PC-9 (cell line): ENCODE measurements at regions not wholly inside any gene's neighbourhood (a gene's known extent, or its start where the extent isn't known, plus 50 kb on each side); places are given as distances from the start of the nearest gene placed in this dataset.

ENCODE experiments used
- BruUV-seq: library from RNA; stranded (reverse); fragments of 400-500 nt; replicated peaks from 2 replicates; lab custom pipeline; 2021; lab: Mats Ljungman, UMichigan
- CTCF ChIA-PET: fragments of 300-600 bp; sonication (Branson Sonifier 250); formaldehyde crosslinking; loops from one replicate; lab custom pipeline; 2022; ENCODE audit warnings: antibody characterized with exemption; lab: Charles Lee
- POLR2A ChIA-PET: fragments of 300-600 bp; sonication (Branson Sonifier 250); formaldehyde crosslinking; loops from one replicate; lab custom pipeline; 2022; ENCODE audit warnings: antibody characterized with exemption; ENCODE audit not compliant: unreplicated experiment; lab: Charles Lee
- DNase-seq, 2 experiments: peaks; one replicate each; pipeline versions ENCODE4 v3.0.0 to v3.0.0-alpha.2; 2015 to 2022; ENCODE audit warnings: mixed read lengths in 1 of 2
- H2AFZ ChIP-seq: fragments of 200-600 bp; sonication (generic); 2 replicates; pipeline ENCODE4 v1.8.1; 2017; ENCODE audit warnings: antibody characterized with exemption
- H3F3A ChIP-seq: fragments of 200-600 bp; sonication (generic); 2 replicates; pipeline ENCODE4 v1.8.1; 2017; ENCODE audit warnings: antibody characterized with exemption, mild to moderate bottlenecking, low read depth; ENCODE audit not compliant: insufficient read depth
- H3K27ac ChIP-seq: fragments of 200-600 bp; sonication (generic); 2 replicates; pipeline ENCODE4 v1.6.1; 2016; ENCODE audit warnings: mixed run types
- H3K27me3 ChIP-seq: fragments of 200-600 bp; sonication (generic); 2 replicates; pipeline ENCODE4 v1.6.1; 2016; ENCODE audit warnings: low read depth, mixed run types; ENCODE audit not compliant: insufficient read depth
- H3K36me3 ChIP-seq: fragments of 200-600 bp; sonication (generic); 2 replicates; pipeline ENCODE4 v1.6.1; 2016; ENCODE audit warnings: low read depth, mixed run types
- H3K4me1 ChIP-seq: fragments of 200-600 bp; sonication (generic); replicated peaks from 2 replicates; pipeline ENCODE4 v1.6.1; 2016; ENCODE audit warnings: mixed run types; ENCODE audit not compliant: insufficient read depth
- H3K4me2 ChIP-seq: fragments of 200-600 bp; sonication (generic); 2 replicates; pipeline ENCODE4 v1.6.1; 2017; ENCODE audit warnings: mixed run types
- H3K4me3 ChIP-seq: fragments of 200-600 bp; sonication (generic); 2 replicates; pipeline ENCODE4 v1.6.1; 2016; ENCODE audit warnings: mixed run types
- H3K79me2 ChIP-seq: fragments of 200-600 bp; sonication (generic); 2 replicates; pipeline ENCODE4 v1.6.1; 2017; ENCODE audit warnings: low read depth, mixed run types
- H3K9me2 ChIP-seq: fragments of 200-600 bp; sonication (generic); 2 replicates; pipeline ENCODE4 v1.8.1; 2017; ENCODE audit warnings: mild to moderate bottlenecking; ENCODE audit not compliant: insufficient read depth
- H3K9me3 ChIP-seq: fragments of 200-600 bp; sonication (generic); 2 replicates; pipeline ENCODE4 v1.8.1; 2016; ENCODE audit warnings: low read depth; ENCODE audit not compliant: insufficient read depth
- H4K20me1 ChIP-seq: fragments of 200-600 bp; sonication (generic); 2 replicates; pipeline ENCODE4 v1.8.1; 2017; ENCODE audit not compliant: insufficient read depth
- EZH2 ChIP-seq: fragments of 200-600 bp; sonication (generic); IDR thresholded peaks from 2 replicates; pipeline ENCODE4 v1.8.0; 2017; ENCODE audit warnings: antibody characterized with exemption, low read depth
- intact Hi-C: fragments of 100-400 bp; cut with micrococcal nuclease; formaldehyde crosslinking; loops from one replicate; pipeline ENCODE4 v1.10.0; 2022; ENCODE audit not compliant: unreplicated experiment
- TF ChIP-seq, protein P1 (sequence below): fragments of 200-600 bp; sonication (generic); conservative IDR thresholded peaks from 2 replicates; pipeline ENCODE4 v1.6.1; 2017; ENCODE audit warnings: mixed run types, antibody characterized with exemption, mild to moderate bottlenecking, moderate library complexity

DNA sequence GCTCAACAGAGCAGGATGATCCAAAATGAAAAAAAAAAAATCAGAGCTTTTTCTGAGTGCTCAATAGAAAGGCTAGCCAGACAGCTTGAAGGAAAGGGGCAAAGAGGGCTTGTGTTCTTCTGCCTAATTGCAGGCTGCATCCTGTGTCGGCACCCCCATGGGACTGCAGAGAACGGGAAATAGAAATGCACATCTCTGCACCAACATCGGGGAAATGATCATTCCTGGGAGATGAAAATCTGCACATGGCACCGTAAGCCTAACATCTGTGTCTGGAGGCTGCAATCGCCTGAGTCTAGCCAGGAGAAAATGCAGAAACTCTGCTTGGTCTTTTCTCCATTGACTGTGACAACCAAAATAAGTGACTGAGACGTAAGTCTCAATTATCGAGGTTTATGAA lies 243.9 kb downstream of the ICE1 start:
- CTCF ChIA-PET, result no interaction called here
- Histone ChIP-seq H4K20me1 (no peaks in the 10 kb centered on the region), H3K27me3 (peaks cover 9% of the 10 kb centered on the region), H3K27ac (peak overlapping the region; percentile 48), H3K9me2 (no peaks in the 10 kb centered on the region), H3K4me2 (peak overlapping the region; percentile 62), H3K4me1 (peaks cover 30% of the 10 kb centered on the region), H3K36me3 (no peaks in the 10 kb centered on the region), H2AFZ (no peak overlapping the region), H3K79me2 (no peaks in the 10 kb centered on the region), H3F3A (peaks cover 16% of the 10 kb centered on the region; the same call in 1 of the 2 replicates), H3K4me3 (peak overlapping the region; percentile 25; the same call in 1 of the 2 replicates), H3K9me3 (no peaks in the 10 kb centered on the region)
- no TSS peak for BruUV-seq
- no peak for DNase-seq
- TF ChIP-seq, protein P1, sequence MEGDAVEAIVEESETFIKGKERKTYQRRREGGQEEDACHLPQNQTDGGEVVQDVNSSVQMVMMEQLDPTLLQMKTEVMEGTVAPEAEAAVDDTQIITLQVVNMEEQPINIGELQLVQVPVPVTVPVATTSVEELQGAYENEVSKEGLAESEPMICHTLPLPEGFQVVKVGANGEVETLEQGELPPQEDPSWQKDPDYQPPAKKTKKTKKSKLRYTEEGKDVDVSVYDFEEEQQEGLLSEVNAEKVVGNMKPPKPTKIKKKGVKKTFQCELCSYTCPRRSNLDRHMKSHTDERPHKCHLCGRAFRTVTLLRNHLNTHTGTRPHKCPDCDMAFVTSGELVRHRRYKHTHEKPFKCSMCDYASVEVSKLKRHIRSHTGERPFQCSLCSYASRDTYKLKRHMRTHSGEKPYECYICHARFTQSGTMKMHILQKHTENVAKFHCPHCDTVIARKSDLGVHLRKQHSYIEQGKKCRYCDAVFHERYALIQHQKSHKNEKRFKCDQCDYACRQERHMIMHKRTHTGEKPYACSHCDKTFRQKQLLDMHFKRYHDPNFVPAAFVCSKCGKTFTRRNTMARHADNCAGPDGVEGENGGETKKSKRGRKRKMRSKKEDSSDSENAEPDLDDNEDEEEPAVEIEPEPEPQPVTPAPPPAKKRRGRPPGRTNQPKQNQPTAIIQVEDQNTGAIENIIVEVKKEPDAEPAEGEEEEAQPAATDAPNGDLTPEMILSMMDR, result no peak
- TF ChIP-seq EZH2, result no peak
- intact Hi-C loops, result no loop called here
- POLR2A ChIA-PET, result no interaction called here

DNA sequence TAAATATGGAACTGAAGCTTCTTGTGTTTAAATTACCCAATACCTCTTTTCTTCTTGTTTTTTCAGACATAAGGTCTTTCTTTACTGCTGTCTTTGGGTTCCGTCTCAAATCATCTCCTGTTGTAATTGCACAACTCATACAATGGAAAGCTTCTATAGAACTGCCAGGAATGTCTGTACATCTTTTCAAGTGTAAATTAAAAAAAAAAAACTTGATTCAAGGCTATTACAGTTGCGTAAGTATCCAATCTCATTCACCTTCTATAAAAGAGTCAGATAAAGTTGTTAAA lies 243.5 kb downstream of the ICE1 start:
- no peaks in the 10 kb centered on the region for H4K20me1 ChIP-seq
- no peaks in the 10 kb centered on the region for H3K9me2 ChIP-seq
- H3K4me3 ChIP-seq, result peak overlapping the region; percentile 25; the same call in 1 of the 2 replicates
- TF ChIP-seq, protein P1, result no peak
- TF ChIP-seq EZH2, result no peak
- peaks cover 16% of the 10 kb centered on the region; the same call in 1 of the 2 replicates for H3F3A ChIP-seq
- H3K27ac ChIP-seq, result peak overlapping the region; percentile 48
- no TSS peak for BruUV-seq
- intact Hi-C loops, result no loop called here
- ChIA-PET POLR2A (no interaction called here), CTCF (no interaction called here)
- no peak overlapping the region for H2AFZ ChIP-seq
- no peak for DNase-seq
- no peaks in the 10 kb centered on the region for H3K36me3 ChIP-seq
- no peaks in the 10 kb centered on the region for H3K79me2 ChIP-seq
- peaks cover 30% of the 10 kb centered on the region for H3K4me1 ChIP-seq
- peaks cover 13% of the 10 kb centered on the region for H3K27me3 ChIP-seq
- H3K9me3 ChIP-seq, result no peaks in the 10 kb centered on the region
- peak overlapping the region; percentile 62 for H3K4me2 ChIP-seq

DNA sequence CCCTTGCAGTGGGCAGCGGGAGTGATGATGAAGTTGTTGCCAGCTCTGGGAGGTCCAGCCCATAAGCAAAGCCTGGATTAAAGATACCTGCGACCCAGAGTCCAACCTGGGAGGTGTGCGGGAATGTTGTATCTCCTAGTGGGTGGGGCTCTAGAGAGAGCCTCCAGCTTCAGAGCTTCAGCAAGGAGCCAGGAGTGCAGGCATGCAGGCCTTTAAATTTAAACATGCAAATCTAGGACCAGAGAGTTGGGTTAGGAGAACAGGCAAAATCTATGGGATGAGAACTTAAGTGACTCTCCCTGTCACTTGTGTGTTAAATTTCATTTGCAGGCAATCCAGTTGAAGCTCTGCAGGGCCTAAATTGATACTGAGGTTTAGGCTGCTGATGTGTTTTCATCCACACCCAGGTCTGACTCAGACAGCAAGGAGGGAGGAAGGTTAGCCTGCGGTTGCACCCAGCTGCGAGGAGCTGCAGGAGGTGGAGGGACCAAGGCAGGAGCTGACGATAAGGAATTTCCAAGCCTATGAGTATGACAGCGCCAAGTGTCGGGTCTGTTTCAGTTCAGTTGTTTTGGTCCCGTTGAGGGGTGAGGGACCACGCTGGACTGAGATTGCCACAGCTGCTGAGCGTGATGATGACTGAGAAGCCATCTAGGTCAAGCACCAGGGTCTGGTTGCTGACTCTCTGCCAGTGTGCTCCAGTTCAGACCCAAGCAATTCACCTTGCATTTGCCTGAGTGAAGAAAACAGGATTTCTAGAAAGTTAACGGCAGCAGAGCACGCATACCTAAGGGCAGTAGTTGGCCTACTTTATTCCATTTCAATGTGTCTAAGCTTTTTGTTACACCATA lies 243.0 kb downstream of the ICE1 start:
- Histone ChIP-seq H3K9me3 (no peaks in the 10 kb centered on the region), H3K4me3 (peak overlapping the region; percentile 25; the same call in 1 of the 2 replicates), H3K27ac (peak overlapping the region; percentile 48), H3K4me2 (peak overlapping the region; percentile 62), H2AFZ (no peak overlapping the region), H3K9me2 (no peaks in the 10 kb centered on the region), H3F3A (peaks cover 16% of the 10 kb centered on the region; the same call in 1 of the 2 replicates), H3K36me3 (no peaks in the 10 kb centered on the region), H4K20me1 (no peaks in the 10 kb centered on the region), H3K79me2 (no peaks in the 10 kb centered on the region), H3K4me1 (peaks cover 30% of the 10 kb centered on the region), H3K27me3 (peaks cover 13% of the 10 kb centered on the region)
- BruUV-seq, result no TSS peak
- intact Hi-C loops, result no loop called here
- CTCF ChIA-PET, result no interaction called here
- POLR2A ChIA-PET, result no interaction called here
- peak in 1 of 2 experiments; percentile 86 for DNase-seq
- TF ChIP-seq, protein P1, result no peak
- no peak for TF ChIP-seq EZH2
